Stimulated activated CD4-positive, alpha-beta T cell treated with anti-CD3 and anti-CD28 coated beads, Interleukin-15, amount 100 ng/mL, for 48 hours (primary cell): ENCODE measurements at regions not wholly inside any gene's neighbourhood (a gene's known extent, or its start where the extent isn't known, plus 50 kb on each side); places are given as distances from the start of the nearest gene placed in this dataset.

Source experiments
- DNase-seq, 2 donors: peaks; one replicate each; pipeline ENCODE4 v3.0.0-alpha.2; 2020; ENCODE audit warnings: low read depth in 2 of 2

- no peak for DNase-seq
Measured at GRCh38 chr18:78739115-78739514, 240.5 kb upstream of the SALL3 start.

GRCh38 chr18:78739882-78740677 is 239.5 kb upstream of the SALL3 start:
- DNase-seq: no peak

- no peak for DNase-seq
Measured at GRCh38 chr18:78740876-78741275, 238.7 kb upstream of the SALL3 start.

- DNase-seq: no peak
Measured at GRCh38 chr18:78741381-78742217, 238.0 kb upstream of the SALL3 start.

- DNase-seq: no peak
Measured at GRCh38 chr18:78742218-78742745, 237.3 kb upstream of the SALL3 start.

- no peak for DNase-seq
Measured at GRCh38 chr18:78743078-78743477, 236.5 kb upstream of the SALL3 start.

GRCh38 chr18:78751664-78752063 is 228.0 kb upstream of the SALL3 start:
- no peak for DNase-seq

GRCh38 chr18:78753240-78753639 is 226.4 kb upstream of the SALL3 start:
- DNase-seq: no peak

- DNase-seq: no peak
Measured at GRCh38 chr18:78754311-78755043, 225.1 kb upstream of the SALL3 start.

GRCh38 chr18:78757014-78757413 is 222.6 kb upstream of the SALL3 start:
- no peak for DNase-seq

- no peak for DNase-seq
Measured at GRCh38 chr18:78758496-78758895, 221.1 kb upstream of the SALL3 start.

GRCh38 chr18:78762753-78763152 is 216.9 kb upstream of the SALL3 start:
- DNase-seq: no peak

- DNase-seq: no peak
Measured at GRCh38 chr18:78764544-78764943, 215.1 kb upstream of the SALL3 start.

- DNase-seq: no peak
Measured at GRCh38 chr18:78765142-78765541, 214.5 kb upstream of the SALL3 start.

GRCh38 chr18:78765637-78766281 is 213.9 kb upstream of the SALL3 start:
- no peak for DNase-seq

- DNase-seq: no peak
Measured at GRCh38 chr18:78766651-78767533, 212.7 kb upstream of the SALL3 start.

- DNase-seq: no peak
Measured at GRCh38 chr18:78767648-78768071, 212.0 kb upstream of the SALL3 start.

- no peak for DNase-seq
Measured at GRCh38 chr18:78768221-78768620, 211.4 kb upstream of the SALL3 start.

- DNase-seq: no peak
Measured at GRCh38 chr18:78768656-78769501, 210.7 kb upstream of the SALL3 start.
